Suppressor macrophage (primary cell): ENCODE measurements at regions not wholly inside any gene's neighbourhood (a gene's known extent, or its start where the extent isn't known, plus 50 kb on each side); places are given as distances from the start of the nearest gene placed in this dataset.

Source experiments
- DNase-seq, 4 experiments: peaks; one replicate each; pipeline ENCODE4 v3.0.0-alpha.2; 2020 to 2022

DNA sequence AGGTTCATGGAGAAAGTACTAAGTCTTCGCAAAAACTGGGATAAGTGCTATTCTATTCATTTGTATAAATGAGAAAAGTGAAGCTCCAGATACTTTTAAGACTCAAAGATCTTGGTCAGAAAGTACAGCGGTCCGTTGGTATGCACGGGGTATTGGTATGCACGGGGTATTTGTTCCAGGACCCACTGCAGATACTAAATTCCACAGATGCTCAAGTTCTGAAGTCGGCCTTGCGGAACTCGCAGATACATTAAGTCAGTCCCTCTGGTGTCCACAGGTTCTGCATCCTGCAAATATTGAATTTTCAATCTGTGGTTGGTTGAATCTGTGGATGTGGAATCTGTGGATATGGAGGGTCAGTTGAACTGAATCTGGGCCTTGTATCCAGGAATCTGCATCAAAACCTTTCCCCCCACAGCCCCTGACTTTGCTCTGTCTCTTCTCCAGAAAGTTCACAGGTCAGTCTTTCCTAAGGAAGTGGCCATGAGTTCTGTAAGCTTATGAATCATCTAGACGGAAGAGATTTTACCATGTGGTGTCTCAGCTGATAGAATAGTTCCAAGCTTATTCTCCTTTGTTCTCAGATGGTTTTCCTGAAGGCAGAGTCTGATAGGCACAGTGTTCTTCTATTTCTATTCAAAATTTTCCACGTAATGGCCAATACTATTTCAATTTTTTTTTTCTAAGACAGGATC lies 274.7 kb downstream of the NEDD1 start:
- DNase-seq: no peak

DNA sequence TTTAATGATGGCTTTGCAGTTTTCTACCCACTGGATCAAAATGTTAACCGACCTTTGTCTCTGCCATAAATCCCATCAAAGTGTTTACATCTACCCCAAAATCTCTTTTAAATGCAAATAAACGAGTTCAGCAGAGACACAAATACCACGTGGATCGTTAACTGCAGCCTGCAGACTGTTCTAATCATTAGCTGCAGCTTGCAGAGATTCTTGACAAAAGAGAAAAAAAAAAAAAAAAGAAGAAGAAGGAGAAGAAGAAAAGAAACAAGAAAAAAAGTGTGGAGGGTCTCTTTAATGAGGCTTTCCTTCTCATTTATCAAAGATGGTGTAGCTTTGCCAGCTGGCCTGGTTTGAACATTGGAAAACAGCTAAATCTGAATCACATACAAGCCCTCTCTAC lies 275.7 kb downstream of the NEDD1 start:
- no peak for DNase-seq

DNA sequence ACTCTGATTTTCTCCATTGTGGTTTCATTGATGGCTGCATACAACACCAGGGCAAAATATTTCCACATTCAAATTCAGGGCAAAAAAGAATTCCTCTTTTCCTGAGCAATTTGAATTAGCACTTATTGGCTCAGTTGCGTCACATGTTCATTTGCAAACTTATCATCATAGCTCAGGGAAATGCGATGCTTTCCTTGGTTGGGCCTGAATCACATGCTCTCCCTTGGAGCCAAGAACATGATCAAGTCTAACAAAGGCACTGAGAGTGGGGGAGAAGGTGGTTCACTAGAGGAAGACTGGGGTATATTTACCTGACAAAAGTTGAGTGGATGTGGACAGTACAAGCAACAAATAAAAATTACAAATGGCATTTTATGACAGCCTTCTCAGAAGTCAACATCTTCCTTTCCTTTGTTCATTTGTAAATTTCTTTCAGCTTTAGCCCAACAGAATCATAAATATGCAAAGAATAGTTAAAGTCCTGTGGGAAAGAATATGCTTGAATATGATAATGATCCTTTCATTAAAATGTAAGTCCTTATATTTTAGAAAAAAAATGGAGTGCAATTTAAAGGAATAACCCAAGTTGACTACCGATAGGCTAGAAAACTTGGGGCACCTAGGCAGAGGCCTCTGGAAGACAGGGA lies 277.2 kb downstream of the NEDD1 start:
- DNase-seq: no peak

DNA sequence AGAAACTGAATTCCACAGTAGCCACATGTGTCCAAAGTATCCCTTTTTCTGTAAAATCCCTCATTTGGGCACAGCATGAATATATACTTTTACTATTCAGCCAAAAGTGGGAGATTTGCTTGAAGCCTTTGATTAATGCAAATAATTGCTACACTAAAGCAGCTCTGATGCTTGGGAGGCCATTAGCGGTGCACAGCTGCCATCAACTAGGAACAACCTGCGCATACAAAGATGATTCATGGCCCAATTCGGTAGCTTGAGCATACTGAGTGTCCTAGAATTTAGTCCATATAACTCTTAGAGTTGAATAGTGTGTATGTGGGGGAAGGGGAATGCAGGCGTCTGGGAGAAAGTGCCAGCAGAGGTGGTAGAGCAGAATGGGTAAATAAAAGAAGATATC lies 277.0 kb upstream of the RMST start:
- DNase-seq: no peak

DNA sequence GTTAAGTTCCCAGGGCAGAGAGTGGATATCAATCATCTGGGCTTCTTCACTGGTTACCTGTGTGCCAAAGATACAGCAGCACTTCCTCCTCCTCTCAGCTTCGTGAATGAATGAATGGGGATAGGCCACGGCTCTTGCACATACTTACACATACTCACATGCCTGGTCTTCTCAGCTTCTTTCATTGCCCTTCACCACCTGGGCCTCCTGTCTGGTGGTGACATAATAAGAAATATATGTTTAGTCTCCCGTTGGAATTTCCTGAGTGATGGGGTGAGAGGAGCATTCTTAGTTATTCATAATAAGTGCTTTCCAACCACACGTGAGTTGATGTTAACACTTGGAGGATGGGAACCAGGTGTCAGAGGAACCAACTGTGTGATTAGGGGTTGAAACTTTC lies 268.1 kb upstream of the RMST start:
- no peak for DNase-seq

DNA sequence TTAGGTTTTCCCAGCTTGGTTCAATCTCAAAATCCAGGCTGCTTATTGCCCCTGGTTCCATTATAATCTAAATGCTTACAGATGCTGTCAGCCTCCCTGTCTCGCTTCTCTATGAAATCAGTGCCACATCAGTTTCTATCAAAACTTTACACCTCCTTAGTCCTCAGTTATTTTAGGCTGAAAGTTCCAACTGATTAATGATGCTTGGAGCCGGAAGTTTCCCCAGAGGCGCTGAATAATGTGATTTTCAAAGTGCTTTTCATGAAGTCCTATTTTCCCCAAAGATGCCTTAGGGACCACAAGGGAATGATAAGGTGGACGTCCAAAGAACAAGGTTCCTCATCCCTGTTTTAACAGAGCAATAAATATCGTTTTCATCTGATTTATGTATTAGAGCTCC lies 262.4 kb upstream of the RMST start:
- no peak for DNase-seq

DNA sequence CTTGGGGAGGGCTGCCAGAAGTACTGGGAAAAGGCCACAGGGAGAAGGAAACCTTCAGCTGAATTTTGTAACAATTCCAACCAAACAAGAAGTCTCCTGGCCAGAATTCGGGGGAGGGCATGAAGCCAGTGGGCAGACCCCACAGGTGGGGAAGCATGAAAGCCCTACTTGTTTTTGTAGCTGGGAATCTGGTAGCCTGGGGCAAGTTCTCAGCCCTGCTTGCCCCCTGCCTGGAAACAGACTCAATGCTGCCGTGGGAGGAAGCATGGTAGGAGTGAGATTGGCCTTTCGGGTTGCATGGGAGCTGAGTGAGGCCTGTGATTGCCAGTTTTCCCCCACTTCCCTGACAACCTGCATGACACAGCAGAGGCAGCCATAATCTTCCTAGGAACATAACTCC lies 259.2 kb upstream of the RMST start:
- no peak for DNase-seq

DNA sequence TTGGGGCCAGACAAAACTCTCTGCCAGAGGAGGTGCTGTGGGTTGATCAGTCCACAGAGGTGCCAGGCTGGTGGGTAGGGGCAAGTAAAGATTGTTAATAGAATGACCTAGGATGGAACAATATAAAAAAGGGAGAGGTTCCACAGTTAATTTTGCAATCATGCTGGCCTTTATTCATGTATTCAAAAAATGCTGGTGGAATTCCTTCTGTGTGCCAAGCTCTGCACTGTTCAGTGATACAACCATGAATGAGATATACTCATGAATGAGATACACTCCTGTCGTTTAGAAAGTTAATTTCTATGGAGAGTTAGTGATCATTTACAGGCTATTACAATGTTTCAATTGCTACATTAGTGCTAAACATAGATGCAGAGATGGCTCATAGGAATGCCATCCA lies 252.6 kb upstream of the RMST start:
- no peak for DNase-seq

DNA sequence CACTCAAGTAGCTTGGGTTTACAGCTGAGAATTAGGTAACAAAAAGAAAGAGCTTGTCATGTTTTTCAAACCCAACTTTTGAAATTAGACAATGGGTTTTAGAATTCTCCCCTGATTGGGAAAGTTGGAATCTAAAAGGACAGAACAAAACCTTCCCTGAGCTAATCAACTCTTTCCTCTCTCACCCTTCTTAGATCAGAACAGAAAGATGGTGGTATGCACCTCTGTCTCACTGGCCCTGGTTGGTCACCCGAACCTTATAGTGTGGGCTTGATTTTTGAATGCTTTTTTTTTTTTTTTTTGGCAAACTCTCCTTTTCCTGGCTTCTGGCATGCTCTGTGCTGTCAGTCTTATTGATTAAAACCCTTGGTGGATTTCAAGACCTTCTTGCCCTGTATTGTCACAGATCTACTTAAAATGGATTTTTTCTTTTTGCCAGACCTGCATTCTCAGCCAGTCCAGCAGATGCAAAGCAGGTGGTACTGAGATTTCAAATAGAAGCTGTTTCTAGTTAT lies 251.1 kb upstream of the RMST start:
- DNase-seq: no peak

DNA sequence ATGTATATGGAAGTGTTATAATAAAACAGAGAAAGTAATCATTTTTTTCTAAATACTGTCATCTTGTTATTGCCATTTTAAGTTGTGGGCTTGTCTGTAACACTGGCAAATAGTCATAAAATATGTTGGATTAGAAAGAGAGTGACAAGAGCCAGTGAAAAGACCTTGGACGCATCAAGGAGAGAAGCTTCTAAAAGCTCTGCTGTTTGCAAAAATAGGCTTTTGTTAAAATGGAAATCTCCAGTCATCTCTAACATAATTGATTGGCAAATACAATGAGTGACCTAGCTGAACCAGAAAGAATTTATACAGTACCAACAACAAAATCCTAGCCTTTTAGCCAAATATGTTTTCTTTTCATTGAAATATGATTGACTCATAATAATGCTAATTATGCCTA lies 245.8 kb upstream of the RMST start:
- DNase-seq: no peak

DNA sequence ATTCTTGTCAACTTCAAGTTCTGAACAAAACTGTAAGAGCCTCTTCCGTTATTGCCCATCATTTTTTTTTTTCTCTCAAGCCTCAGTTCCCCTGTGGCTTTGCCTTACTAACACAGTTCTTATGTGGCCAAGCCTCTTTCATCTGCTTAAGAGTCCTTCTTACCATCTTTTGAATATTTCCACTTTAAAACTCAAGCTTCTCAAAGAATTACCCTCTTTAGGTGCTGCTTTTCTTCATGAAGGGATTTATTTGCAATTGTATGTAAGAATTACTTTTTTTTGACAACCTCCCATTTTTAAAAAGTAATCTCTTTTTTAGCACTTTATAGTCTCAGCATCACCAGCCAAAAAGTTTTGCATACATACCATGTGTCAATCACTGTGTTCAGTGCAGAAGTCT lies 240.2 kb upstream of the RMST start:
- no peak for DNase-seq

DNA sequence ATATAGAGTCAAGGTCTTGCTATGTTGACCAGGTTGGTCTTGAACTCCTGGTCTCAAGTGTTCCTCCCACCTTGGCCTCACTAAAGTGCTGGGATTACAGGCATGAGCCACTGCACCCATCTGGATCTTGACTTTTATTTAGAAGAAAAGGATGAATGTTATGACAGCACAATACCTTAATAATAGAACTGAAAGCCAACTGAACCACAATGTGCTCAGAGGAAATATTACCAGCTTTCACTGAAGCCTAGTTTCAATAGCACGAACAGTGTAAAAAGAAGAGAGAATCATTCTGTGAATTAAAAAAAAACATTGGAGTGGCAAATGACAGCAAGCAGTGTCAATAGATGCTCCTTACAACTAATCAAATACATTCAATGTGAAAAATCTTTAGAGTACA lies 239.2 kb upstream of the RMST start:
- no peak for DNase-seq

DNA sequence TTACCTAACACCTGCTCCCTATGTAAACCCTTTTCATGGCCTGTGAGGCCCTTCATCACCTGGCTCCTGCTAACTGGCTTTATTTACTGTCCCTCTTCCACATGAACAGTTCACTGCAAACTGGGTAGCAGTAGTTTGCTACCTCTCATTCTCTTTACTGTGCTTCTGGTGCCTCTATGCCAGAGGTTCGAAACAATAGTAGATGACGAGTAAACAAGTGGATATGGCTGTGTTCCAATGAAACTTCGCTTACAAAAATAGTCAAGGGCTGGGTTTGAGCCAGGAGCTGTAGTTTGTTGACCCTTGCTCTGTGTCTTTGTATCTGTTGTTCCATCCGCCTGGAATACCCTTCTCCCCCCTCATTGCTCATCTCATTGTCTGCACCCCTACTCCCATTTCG lies 233.6 kb upstream of the RMST start:
- DNase-seq: no peak

DNA sequence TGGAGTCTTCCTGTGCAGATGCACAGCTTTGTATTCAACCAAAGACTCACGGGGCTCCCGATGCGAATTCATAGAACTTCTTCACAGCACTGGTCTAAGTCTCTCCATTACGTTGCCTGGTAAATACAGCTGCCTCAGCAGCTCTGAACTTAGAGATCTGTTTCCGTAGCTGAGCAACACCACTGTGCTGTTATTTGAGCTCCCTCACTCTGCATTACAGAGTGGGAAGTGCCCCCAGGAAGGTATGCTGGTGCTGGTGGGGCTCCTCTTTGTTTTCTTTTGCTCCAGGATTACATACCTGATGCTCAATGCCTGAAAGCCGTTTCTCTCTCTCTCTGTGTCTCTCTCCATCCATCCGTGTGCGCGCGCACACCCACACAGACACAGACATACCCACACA lies 227.5 kb upstream of the RMST start:
- DNase-seq: no peak

DNA sequence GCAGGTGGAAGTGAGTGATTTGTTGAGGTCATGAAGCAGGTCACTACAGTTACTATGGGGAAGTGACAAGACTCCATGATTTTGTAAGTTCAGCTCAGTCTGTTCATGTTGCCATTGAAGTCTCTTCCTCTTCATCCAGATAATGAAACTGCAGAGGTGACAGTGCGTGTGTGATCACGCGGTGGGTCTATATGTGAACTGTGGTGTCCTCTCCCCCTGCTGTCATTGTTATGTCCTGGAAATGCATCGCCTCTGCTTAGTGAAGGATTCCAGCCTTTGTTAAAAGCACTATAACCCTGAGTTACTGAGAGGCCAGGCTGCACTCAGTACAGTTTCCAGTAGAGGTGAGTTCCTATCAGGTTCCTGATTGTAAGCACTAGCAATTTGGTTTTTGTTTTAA lies 216.2 kb upstream of the RMST start:
- peak in 1 of 4 experiments; percentile 3 for DNase-seq

DNA sequence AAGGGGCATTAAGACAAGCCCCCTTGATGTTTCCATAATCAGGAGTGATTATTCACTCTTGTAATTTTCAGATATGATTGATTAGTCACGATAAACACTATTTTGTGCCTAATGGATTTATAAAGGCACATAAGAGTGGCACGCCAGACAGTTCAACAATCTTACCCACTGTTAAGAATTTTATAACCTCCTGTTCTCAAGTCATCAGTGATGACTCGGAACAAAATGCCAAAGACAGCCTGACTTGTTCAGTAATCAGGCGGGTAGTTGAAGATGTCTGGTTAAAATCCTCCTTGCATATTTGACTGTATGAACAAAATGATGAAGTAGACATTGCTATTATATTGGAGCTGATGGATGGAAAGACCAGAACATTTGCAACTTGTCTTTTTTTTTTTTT lies 212.1 kb upstream of the RMST start:
- no peak for DNase-seq

DNA sequence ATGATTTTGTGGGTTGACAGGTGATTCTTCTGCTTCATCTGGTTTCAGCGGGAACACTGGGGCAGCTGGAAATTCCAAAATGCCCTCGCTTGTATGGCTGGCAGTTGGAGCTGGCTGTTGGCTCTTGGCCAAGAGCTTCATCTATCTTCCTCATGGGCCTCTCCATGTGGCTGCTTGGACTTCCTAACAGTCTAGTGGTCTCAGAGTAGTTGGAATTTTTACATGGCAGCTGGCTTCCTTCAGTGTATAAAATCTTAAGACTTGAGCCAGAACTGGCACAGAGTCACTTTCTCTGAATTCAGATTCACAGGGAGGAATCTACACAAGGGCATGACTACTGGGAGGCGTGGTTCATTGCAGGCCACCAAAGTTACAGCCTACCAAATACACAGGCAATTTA lies 204.9 kb upstream of the RMST start:
- no peak for DNase-seq

DNA sequence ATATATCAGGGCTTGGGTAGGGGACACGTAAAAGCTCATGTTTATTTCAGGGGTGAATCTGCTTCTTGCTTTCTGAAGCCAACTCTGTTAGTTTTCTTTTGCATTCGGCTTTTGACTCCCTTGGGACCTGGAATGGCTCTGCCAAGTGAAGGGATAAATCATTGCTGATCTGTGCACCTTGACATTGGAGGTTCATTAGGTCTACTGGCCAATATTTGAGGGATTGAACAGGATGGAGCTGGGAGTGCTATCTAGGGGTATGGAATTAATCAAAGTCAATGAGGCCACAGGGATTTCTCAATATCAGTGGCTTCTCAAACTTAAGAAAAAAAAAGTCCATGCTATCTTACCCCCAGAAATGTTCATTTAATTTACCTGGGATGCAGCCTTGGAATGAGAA lies 203.5 kb upstream of the RMST start:
- no peak for DNase-seq

DNA sequence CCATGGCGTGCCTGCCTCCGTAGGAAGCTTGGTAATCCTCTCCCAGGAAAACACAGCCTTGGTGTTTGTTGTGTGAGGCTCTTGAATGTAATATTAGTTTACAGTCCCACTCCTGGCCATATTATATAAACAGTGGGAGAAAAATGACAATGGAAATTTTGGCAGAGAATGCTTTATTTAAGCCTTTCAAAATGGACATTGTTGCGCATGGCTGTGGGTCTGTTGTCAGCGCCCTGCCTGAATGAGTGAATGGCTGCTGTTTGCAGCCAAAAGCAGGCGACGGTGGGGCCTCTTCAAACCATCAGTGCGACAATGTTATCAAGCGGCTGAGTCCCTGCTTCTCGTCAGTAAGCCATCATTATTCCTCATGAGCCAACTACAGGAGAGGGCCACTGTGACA lies 201.8 kb upstream of the RMST start:
- DNase-seq: no peak

DNA sequence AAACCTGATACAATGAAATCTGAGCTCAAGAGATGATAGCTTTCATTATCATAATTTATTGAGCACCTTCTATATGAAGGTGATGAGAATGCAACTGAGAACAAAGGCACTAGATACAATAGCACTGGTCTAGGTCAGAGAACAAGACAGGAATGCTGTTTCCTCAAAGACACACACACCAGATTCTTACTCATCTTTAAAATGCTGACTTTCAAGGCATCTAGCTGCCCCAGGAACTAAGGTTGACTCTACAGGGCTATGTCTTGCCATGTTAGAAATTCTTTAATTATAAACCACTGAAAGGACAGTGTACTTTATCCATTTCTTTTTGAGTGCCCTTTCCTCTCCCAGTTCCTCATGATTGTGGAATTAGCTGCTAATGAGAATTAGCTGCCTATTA lies 195.4 kb upstream of the RMST start:
- no peak for DNase-seq

DNA sequence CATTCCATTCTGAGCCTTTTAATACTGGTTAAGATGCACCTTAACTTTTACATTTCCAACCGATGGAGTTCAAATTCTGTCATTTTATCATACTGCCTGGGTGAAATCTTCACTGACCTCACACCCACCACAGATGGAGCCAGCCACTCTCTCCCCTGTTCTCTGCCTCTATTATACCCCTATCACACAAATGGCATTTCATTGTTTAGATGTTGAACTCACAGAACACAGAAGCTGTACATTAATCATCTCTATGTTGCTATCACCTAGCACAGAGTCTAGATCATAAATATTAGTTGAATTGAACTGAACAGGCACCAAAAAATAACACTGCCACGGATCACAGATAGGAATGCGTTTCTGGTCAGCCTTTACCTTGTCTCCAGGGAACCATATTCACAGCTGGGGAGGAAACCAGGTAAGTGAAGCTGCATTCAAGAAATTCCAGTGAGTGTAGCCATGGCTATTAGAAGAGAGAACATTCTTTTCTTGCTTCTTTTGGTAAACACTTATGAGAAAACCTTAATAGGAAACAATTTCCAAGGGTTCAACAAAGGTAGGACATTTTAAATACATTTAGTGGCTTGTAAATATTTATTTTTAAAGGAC lies 194.9 kb upstream of the RMST start:
- DNase-seq: no peak

DNA sequence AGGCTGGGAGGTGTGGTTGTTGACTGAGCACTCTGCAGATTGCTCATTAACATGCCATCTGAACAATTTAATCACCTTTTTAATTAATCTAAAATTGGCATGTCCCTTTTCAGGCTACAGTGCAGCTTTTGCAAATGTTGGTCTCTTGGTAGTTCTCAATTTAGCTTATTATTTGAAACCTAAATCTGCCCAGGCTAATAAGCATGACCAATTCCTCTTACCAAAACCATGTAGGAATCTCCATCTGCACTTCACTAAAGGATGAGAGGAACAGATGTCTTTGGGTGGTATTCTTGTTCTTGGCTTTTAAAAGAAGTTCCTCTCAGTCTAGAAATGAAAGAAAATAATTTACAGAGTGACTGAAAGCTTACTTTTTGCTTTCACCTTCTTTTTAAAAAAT lies 190.1 kb upstream of the RMST start:
- no peak for DNase-seq

DNA sequence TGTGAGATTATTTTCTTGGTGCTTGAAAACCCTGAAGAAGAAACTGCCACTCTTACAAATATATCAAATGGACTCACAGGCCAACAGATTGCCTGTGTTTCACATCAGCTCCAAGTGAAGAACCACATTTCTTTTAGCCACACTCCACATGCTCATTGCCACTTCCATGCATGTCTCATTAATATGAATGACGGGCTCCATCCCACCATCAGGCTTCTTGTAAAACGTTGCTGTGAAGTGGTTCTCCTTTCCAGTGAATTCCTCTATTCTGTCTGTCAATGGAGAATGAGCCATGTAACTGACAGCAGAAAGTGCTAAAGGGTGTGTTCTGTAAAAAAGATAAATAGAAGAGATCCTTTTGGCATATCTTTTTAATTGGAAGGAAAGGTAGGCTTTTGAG lies 188.2 kb upstream of the RMST start:
- DNase-seq: no peak

DNA sequence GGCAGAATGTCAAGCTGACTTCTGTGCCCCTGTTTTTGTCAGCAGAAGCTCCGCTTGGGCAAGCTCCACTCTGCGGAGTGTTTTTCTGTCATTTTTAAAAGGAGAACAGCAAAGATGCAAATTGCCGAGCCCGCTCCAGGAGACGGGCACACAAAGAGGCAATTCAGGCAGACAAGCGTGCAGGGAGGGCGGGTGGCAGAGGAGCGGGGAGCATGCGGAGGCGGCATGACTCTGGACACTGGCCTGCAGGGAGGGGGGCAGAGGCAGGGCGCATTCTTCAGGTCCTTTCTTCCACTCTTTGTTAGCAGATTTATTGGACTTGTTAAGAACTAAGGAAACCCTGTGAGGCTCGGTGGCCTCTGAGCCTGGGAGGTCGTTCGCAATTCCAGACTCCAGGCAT lies 187.3 kb upstream of the RMST start:
- no peak for DNase-seq
